ENCODE measurements at regions not wholly inside any gene's neighbourhood (a gene's known extent, or its start where the extent isn't known, plus 50 kb on each side); places are given as distances from the start of the nearest gene placed in this dataset.
"Not testable (repeated sequence)": the region's sequence is repeated elsewhere in the genome, so short reads cannot be mapped to it uniquely, and the experiment has no call there.

DNA sequence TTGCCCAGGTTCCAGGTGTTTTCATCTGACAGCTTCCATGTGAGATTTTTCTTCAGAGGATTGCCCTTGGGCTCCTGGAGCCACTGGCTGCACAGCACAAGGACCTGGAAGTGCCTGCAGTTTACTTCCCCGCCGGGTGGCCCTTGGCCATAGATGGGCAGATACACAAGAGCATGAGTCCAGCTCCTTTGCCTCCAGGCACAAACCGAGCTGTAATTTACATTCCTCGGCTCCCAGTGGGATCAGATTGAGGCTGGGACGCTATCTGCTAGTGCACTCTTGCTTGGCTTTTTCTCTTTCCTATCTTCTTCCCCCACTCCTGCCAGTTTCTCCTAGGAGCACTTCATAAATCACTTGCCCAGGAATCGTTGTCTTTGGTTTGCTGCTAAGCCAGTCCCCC is 85.4 kb upstream of the RALY start:
- DNase-seq (ENCODE audit: low read depth in 2 of 2): no peak

- DNase-seq (ENCODE audit: low read depth in 2 of 2): no peak
These were observed 84.8 kb upstream of the RALY start for GRCh38 chr20:33908868-33909267.

DNA sequence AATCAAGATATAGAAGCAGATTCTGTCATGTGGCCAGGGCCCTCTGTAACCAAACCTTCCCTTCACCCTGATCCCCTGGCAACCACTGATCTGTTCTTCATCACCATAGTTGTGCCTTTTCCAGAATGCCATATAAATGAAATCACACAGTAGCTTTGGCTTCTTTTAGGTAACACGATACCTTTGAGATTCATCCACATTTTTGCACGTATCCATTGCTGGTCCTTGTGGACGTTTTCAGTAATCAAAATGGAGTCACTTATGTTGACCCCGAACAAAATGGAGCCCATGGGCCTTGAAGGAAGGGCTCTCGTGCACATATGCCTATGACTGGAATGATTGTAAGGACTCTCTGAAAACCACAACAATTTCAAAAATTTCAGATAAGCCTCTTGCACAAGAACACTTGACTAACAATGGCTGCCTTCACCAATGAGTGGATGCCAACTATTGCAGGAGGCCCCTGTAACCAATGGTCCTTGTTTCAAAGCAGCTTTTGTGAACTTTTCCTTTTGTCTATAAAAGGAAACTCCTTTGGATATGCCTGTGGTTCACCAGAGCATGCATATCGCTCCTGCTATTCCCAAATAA is 84.3 kb upstream of the RALY start:
- no peak for DNase-seq (ENCODE audit: low read depth in 2 of 2)

DNA sequence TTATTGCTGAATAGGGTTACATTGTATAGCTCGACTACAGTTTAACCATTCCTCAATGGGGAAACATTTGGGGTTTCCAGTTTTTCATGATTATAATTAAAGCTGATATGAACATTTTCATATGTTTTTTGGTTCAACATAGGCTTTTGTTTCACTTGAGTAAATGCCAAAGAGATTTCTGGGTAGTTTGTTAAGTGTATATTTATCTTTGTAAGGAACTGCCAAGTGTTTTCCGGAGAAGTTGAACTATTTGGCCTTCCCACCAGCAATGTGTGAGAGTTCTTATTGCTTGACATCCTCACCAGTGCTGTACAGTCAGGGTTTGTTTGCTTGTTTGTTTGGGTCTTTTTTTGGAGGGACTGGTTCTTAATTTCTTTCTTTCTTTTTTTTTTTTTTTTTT is 83.7 kb upstream of the RALY start:
- DNase-seq (ENCODE audit: low read depth in 2 of 2): no peak

GRCh38 chr20:33910529-33911327 is 83.0 kb upstream of the RALY start:
- no peak for DNase-seq (ENCODE audit: low read depth in 2 of 2)

DNA sequence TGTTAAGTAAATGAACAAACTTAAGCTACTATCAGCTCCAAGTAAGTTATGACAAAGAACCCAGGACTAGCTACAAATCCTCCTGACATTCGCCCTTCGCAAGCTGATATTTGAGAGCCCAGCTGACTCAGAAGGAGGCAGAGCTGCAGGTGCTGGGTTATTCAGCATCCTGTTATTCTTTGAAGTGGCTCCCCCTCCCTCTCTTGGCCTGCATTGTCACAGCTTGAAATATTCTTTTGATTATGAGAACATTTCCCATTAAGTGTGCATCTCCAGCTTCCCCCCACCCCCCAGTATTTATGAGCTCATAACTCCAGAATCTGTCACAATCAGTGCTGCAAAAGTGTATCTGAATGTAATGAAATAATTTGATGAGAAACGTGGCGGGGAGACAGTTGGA is 78.8 kb upstream of the RALY start:
- DNase-seq (ENCODE audit: low read depth in 2 of 2): peak; percentile 2 to 15

DNA sequence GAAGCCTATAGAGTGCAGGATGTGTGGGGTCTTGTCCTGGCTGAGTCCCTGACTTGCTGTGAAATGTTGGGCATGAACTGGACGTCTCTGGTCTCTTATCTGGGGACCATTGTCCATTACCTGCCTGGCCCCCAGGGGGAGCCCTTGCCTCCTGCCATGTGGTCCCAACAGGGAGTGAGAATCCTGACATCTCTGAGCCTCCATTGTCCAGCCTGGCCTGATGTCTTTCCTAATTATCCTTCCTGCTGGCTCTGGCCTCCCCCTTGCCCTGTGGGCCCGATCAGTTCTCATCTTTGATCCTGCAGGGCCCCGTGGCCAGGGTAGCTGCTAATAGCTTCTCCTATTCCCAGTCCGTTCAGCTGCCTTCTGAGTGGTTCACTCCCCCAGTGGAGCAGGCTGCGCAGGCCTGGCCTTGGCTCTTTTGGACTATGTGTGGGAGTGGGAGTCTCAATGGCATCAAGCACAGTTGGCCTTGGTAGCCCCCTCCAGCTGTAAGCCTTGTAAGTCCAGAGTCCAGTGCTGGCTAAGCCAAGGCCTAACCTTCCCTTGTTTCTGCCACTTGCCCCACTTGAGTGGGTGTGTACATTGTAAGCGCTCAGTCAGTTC is 77.9 kb upstream of the RALY start:
- no peak for DNase-seq (ENCODE audit: low read depth in 2 of 2)

- no peak for DNase-seq (ENCODE audit: low read depth in 2 of 2)
These were observed 76.9 kb upstream of the RALY start for GRCh38 chr20:33916768-33917167.

- no peak for DNase-seq (ENCODE audit: low read depth in 2 of 2)
These were observed 75.7 kb upstream of the RALY start for GRCh38 chr20:33917831-33918525.

DNA sequence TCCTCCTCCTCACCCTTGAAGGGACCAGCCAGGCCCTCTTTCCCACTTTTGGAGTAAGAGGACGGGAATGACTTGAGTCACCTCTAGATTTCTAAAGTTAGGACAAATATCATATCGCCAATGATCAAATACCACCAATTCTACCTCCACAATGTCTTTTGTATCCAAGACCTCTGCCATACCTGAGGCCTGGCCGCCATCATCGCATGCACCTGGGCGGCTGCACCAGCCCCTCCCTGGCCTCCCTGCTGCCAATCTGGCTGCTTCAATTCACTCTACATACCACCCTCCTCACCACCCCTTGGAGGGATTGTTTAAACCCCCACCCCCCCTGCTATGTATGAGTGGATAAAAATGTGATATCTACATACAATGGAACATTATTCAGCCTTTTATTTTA is 75.0 kb upstream of the RALY start:
- no peak for DNase-seq (ENCODE audit: low read depth in 2 of 2)

- no peak for DNase-seq (ENCODE audit: low read depth in 2 of 2)
These were observed 74.1 kb upstream of the RALY start for GRCh38 chr20:33919653-33920052.

DNA sequence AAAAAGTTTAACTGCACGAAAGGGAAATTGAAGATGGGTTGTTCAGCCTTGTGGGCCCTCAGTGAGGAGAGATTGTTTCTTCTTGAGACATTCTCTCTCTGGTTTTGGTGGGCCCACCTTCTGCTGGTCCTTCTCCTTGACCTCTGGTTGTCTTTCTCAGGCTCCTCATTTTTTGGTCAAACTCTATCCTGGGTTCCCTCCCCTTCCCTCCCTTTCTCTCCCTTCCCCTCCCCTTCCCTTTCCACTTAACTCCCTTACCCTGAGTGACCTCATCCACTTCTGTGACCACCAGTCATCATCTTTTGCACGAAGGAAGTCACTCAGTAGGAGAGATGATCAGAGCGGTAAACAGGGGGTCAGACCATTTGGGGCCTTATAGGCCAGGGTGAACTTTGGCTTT is 71.5 kb upstream of the RALY start:
- no peak for DNase-seq (ENCODE audit: low read depth in 2 of 2)

- DNase-seq (ENCODE audit: low read depth in 2 of 2): no peak
These were observed 70.0 kb upstream of the RALY start for GRCh38 chr20:33923740-33924139.

DNA sequence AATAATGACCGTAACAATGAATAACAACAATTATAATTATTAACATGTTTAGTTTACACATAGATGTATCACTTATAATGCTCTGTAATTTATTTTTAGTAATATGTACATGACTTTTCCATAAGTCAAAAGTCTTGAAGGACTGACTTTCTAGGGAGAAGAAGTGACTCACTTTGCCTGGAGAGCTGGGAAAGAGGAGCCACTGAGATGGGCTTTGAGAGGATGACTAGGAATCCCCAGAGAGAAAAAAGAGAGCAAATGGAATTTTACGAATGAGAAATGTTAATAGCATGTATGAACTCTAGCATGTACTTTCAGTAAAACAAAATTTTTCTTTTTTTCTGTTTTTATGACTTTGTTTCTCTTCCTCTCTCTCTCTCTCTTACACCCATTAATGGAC is 67.8 kb upstream of the RALY start:
- DNase-seq (ENCODE audit: low read depth in 2 of 2): no peak

DNA sequence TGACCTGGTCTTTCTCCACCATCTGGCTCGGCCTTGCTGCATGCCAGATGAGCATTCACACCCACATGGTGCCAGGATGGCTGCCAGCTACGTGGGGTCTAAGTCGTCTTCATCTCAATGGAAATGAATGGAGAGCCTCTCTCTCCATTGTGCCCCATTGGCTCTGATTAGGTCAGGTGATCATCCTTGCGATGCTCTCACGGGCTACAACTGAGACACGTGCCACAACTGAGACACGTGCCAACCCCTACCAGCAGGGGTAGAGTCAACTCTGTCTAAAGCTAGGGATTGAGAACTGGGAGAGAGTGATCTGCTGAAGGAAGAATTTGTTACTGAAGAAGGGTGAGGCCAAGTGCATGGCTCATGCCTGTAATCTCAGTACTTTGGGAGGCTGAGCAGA is 67.3 kb upstream of the RALY start:
- no peak for DNase-seq (ENCODE audit: low read depth in 2 of 2)

- no peak for DNase-seq (ENCODE audit: low read depth in 2 of 2)
These were observed 66.0 kb upstream of the RALY start for GRCh38 chr20:33927724-33928123.

DNA sequence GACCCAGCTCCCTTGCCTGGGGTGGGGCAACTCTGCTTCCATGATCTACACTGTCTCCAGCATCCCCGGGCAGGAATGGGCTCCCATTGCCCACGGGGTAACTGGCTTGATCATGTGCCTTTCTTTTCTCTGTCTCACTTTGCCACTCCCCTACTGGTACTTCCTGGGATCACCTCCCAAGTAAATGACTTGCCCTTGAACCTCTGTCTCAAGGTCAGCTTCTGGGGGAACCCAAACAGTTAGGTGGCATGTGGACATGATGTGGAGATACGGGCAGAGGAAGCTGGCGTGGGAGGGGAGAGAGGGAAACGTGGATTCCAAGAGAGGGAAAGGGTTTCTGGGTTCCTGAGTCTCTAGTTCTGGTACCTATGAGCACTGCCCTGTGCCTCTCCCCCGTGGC is 63.8 kb upstream of the RALY start:
- no peak for DNase-seq (ENCODE audit: low read depth in 2 of 2)

DNA sequence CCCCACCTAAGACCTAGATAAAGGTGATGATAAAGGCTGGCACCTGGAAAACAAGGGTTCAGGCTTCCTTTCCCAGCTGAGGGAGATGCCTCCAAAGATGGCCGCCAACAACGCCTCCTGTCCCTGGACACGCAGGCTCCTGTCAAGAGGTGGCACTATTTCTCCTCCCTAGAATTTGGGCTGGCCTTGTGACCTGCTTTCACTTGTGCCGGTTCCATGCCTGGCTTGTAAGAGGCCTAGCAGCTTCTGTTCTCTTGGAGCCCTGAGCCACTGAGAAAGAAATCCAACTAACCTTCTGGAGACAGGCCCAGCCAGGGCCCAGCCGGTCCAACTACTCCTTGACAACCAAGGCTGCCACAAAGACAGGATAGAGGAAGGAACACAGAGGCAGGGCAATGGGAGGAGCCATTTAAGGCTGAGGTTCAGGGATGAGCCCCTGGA is 60.2 kb upstream of the RALY start:
- DNase-seq (ENCODE audit: low read depth in 2 of 2): no peak

- no peak for DNase-seq (ENCODE audit: low read depth in 2 of 2)
These were observed 57.1 kb upstream of the RALY start for GRCh38 chr20:33936656-33937055.

DNA sequence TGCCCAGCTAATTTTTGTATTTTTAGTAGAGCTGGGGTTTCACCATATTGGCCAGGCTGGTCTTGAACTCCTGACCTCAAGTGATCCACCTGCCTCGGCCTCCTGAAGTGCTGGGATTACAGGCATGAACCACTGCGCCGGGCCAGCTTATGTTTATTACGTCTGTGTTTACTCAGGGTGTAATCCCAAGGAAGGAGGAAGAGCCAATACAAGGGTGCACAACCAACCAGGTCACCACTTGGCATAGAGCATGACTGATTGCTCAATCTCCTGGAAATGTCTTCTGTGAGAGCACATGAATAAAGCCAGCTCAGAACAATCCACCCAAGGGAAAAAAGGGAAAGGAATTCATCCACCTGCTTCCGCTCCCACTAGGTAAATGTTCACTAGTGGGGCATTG is 54.7 kb upstream of the RALY start:
- not testable (repeated sequence) for DNase-seq (ENCODE audit: low read depth in 2 of 2)

DNA sequence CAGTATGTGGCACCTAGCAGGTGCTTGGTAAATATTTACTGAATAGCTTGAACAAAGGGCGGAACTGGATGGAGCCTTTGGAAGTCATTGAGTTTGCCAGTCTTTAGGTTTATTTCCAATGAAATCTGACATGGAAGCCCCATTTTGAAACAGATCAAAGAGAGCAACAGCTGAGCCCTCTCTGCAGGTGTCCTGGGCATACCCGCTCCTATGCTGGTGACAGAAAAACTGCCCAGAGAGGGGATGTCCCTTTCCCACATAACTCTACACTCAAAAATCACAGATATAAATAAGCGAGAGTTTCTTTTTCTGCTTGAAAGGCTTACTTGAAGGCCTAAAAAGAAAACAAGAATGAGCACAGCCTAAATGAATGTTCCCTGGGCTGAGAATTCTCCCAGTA is 53.0 kb upstream of the RALY start:
- DNase-seq (ENCODE audit: low read depth in 2 of 2): no peak
